Liver (tissue), 8 donors: ENCODE measurements at regions not wholly inside any gene's neighbourhood (a gene's known extent, or its start where the extent isn't known, plus 50 kb on each side); places are given as distances from the start of the nearest gene placed in this dataset.

Experiments
- DNase-seq: peaks from one replicate; pipeline ENCODE4 v3.0.0-alpha.2; 2017; ENCODE audit warnings: low spot score
- H3K27ac ChIP-seq, 2 donors: one replicate each; pipeline ENCODE4 v1.7.0; 2013; ENCODE audit warnings: inconsistent platforms in 2 of 2, low read length in 2 of 2, control low read depth in 1 of 2, low read depth in 1 of 2, mild to moderate bottlenecking in 1 of 2
- H3K27me3 ChIP-seq, 4 donors: one replicate each; pipeline versions ENCODE4 v1.6.1 to v1.7.0; 2013; ENCODE audit warnings: low read length in 3 of 4, inconsistent platforms in 1 of 4, mild to moderate bottlenecking in 1 of 4, moderate library complexity in 1 of 4; ENCODE audit not compliant: control insufficient read depth in 4 of 4, insufficient read depth in 4 of 4
- H3K36me3 ChIP-seq, 4 donors: one replicate each; pipeline versions ENCODE4 v1.6.1 to v1.7.0; 2013; ENCODE audit warnings: low read length in 3 of 4, mild to moderate bottlenecking in 3 of 4, low read depth in 1 of 4, moderate library complexity in 1 of 4; ENCODE audit not compliant: control insufficient read depth in 4 of 4, insufficient read depth in 3 of 4
- H3K4me1 ChIP-seq, 4 donors: one replicate each; pipeline versions ENCODE4 v1.6.1 to v1.7.0; 2013; ENCODE audit warnings: low read length in 3 of 4, mild to moderate bottlenecking in 3 of 4, moderate library complexity in 1 of 4; ENCODE audit not compliant: control insufficient read depth in 4 of 4, insufficient read depth in 4 of 4
- H3K4me3 ChIP-seq, 3 donors: one replicate each; pipeline versions ENCODE4 v1.6.1 to v1.7.0; 2013; ENCODE audit warnings: low read length in 3 of 3, control low read depth in 1 of 3, low read depth in 1 of 3, mild to moderate bottlenecking in 1 of 3
- H3K9ac ChIP-seq, 2 donors: one replicate each; pipeline ENCODE4 v1.7.0; 2013; ENCODE audit warnings: low read length in 2 of 2, mild to moderate bottlenecking in 2 of 2, moderate library complexity in 2 of 2, control low read depth in 1 of 2, low read depth in 1 of 2
- H3K9me3 ChIP-seq, 4 donors: one replicate each; pipeline versions ENCODE4 v1.6.1 to v1.7.0; 2013; ENCODE audit warnings: low read length in 3 of 4; ENCODE audit not compliant: control insufficient read depth in 4 of 4
- CTCF ChIP-seq: fragments of 150-350 bp; IDR thresholded peaks from 2 replicates; pipeline ENCODE4 v1.5.1; 2017; ENCODE audit warnings: improper control_type of control experiment, low read depth, low read length; ENCODE audit not compliant: missing input control
- EGR1 ChIP-seq, 2 donors: IDR thresholded peaks; 2 replicates each; pipeline ENCODE4 v1.6.1; 2016 to 2018; ENCODE audit warnings: antibody characterized with exemption in 2 of 2, low read depth in 2 of 2
- FOXA1 ChIP-seq: IDR thresholded peaks from 2 replicates; pipeline ENCODE4 v1.6.1; 2016; ENCODE audit warnings: antibody characterized with exemption
- FOXA2 ChIP-seq: IDR thresholded peaks from 2 replicates; pipeline ENCODE4 v1.6.1; 2016; ENCODE audit warnings: antibody characterized with exemption
- GABPA ChIP-seq, 2 donors: IDR thresholded peaks in 1 of 2; conservative IDR thresholded peaks in 1 of 2; 2 replicates each; pipeline ENCODE4 v1.6.1; 2016; ENCODE audit warnings: antibody characterized with exemption in 2 of 2, mild to moderate bottlenecking in 1 of 2, moderate library complexity in 1 of 2
- HNF4A ChIP-seq, 2 donors: conservative IDR thresholded peaks; 2 replicates each; pipeline ENCODE4 v1.6.1; 2016; ENCODE audit warnings: antibody characterized with exemption in 2 of 2, mild to moderate bottlenecking in 2 of 2
- HNF4G ChIP-seq: IDR thresholded peaks from 2 replicates; pipeline ENCODE4 v1.6.1; 2016; ENCODE audit warnings: antibody characterized with exemption
- JUND ChIP-seq, 2 donors: IDR thresholded peaks; 2 replicates each; pipeline ENCODE4 v1.6.1; 2016; ENCODE audit warnings: antibody characterized with exemption in 2 of 2
- MAX ChIP-seq: IDR thresholded peaks from 2 replicates; pipeline ENCODE4 v1.6.1; 2016; ENCODE audit warnings: antibody characterized with exemption
- NR2F2 ChIP-seq: IDR thresholded peaks from 2 replicates; pipeline ENCODE4 v1.6.1; 2016; ENCODE audit warnings: antibody characterized with exemption
- RAD21 ChIP-seq, 2 donors: IDR thresholded peaks; 2 replicates each; pipeline ENCODE4 v1.6.1; 2016; ENCODE audit warnings: antibody characterized with exemption in 2 of 2, mild to moderate bottlenecking in 2 of 2
- REST ChIP-seq: IDR thresholded peaks from 2 replicates; pipeline ENCODE4 v1.6.1; 2016; ENCODE audit warnings: antibody characterized with exemption, mild to moderate bottlenecking
- RXRA ChIP-seq, 2 donors: IDR thresholded peaks; 2 replicates each; pipeline ENCODE4 v1.6.1; 2017 to 2018; ENCODE audit warnings: antibody characterized with exemption in 2 of 2, mild to moderate bottlenecking in 1 of 2
- SP1 ChIP-seq: IDR thresholded peaks from 2 replicates; pipeline ENCODE4 v1.6.1; 2018; ENCODE audit warnings: antibody characterized with exemption, mild to moderate bottlenecking
- TAF1 ChIP-seq: conservative IDR thresholded peaks from 2 replicates; pipeline ENCODE4 v1.6.1; 2016; ENCODE audit warnings: antibody characterized with exemption, mild to moderate bottlenecking
- ZBTB33 ChIP-seq: IDR thresholded peaks from 2 replicates; pipeline ENCODE4 v1.6.1; 2016; ENCODE audit warnings: antibody characterized with exemption
- WGBS: extraction: QIAGEN DNeasy Blood & Tissue Kit; methylation state at CpG from one replicate; pipeline ENCODE4 v1.1.7; 2013; 5-methylcytosine and 5-hydroxymethylcytosine counted together
- TF ChIP-seq, protein P1 (sequence below): IDR thresholded peaks from 2 replicates; pipeline ENCODE4 v1.6.1; 2016; ENCODE audit warnings: antibody characterized with exemption
- donor health status: healthy.
- donor health status: healthy.
- donor health status: healthy.
- donor health status: healthy.
- donor health status: healthy.

GRCh38 chr18:23388357-23388756 lies 64.7 kb upstream of the RIOK3 start:
- TF ChIP-seq ZBTB33 (no peak), FOXA1 (no peak), HNF4A (conservative IDR thresholded peaks at IDR 0.05) (no peak), REST (no peak), EGR1 (IDR thresholded peaks at IDR 0.05; ENCODE audit: low read depth in 2 of 2) (no peak), FOXA2 (no peak), SP1 (no peak), NR2F2 (no peak), TAF1 (no peak), GABPA (IDR thresholded peaks at IDR 0.05 in 1 of 2, conservative IDR thresholded peaks at IDR 0.05 in 1 of 2) (no peak)
- TF ChIP-seq, protein P1, sequence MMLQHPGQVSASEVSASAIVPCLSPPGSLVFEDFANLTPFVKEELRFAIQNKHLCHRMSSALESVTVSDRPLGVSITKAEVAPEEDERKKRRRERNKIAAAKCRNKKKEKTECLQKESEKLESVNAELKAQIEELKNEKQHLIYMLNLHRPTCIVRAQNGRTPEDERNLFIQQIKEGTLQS = no peak
- Histone ChIP-seq H3K36me3 (peaks cover 0 to 2% (median 0%) of the 10 kb centered on the region in 4 donors), H3K4me1 (no peaks in the 10 kb centered on the region), H3K27me3 (no peaks in the 10 kb centered on the region), H3K9me3 (no peaks in the 10 kb centered on the region), H3K27ac (no peak overlapping the region), H3K9ac (no peak overlapping the region), H3K4me3 (no peak overlapping the region)
- DNase-seq = no peak
- WGBS = 94% methylated on average over 4 of the region's 4 CpGs

DNA sequence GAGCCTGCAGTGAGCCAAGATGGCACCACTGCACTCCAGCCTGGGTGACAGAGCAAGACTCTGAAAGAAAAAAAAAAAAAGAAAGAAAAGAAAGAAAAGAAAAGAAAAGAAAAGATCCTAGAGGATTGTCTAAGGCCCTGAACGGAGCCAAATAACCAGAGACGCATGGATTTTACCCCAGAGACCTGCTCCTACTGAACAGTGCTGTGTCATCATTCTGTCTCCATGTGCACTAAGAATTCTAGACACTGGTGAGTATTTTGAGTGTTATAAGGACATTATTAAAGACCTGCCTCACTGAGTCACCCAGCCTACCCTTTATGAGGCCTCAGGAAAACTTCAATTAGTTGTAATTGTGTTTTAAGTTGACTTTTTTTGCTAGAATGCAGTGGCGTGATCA lies 61.9 kb upstream of the RIOK3 start:
- no peaks in the 10 kb centered on the region for H3K4me1 ChIP-seq
- DNase-seq = no peak
- H3K4me3 ChIP-seq = no peak overlapping the region
- H3K9me3 ChIP-seq = no peaks in the 10 kb centered on the region
- H3K36me3 ChIP-seq = no peaks in the 10 kb centered on the region
- H3K9ac ChIP-seq = no peak overlapping the region
- no peaks in the 10 kb centered on the region for H3K27me3 ChIP-seq
- H3K27ac ChIP-seq = no peak overlapping the region
- WGBS = 96% methylated on average over 3 of the region's 3 CpGs
- no peak for TF ChIP-seq FOXA2
- TF ChIP-seq REST = no peak
- TF ChIP-seq NR2F2 = no peak
- TF ChIP-seq FOXA1 = no peak
- TF ChIP-seq ZBTB33 = no peak
- no peak for TF ChIP-seq RXRA (IDR thresholded peaks at IDR 0.05)
- no peak for TF ChIP-seq JUND (IDR thresholded peaks at IDR 0.05)
- no peak for TF ChIP-seq CTCF
- TF ChIP-seq MAX = no peak
- no peak for TF ChIP-seq RAD21 (IDR thresholded peaks at IDR 0.05)
- no peak for TF ChIP-seq HNF4G
- TF ChIP-seq TAF1 = no peak
- no peak for TF ChIP-seq SP1
- no peak for TF ChIP-seq HNF4A (conservative IDR thresholded peaks at IDR 0.05)
- TF ChIP-seq, protein P1 = no peak
